ENCODE measurements at regions not wholly inside any gene's neighbourhood (a gene's known extent, or its start where the extent isn't known, plus 50 kb on each side); places are given as distances from the start of the nearest gene placed in this dataset.

GRCh38 chr6:154579046-154579445 lies 68.6 kb upstream of the CNKSR3 start:
- no peak for TF ChIP-seq POLR2A (IDR thresholded peaks at IDR 0.05; ENCODE audit: borderline replicate concordance, extremely low read depth, insufficient read depth, insufficient read length)
- no peak for TF ChIP-seq POLR2AphosphoS5 (IDR thresholded peaks at IDR 0.05; ENCODE audit: low read depth, low read length)
- no peak for TF ChIP-seq ZNF274 (IDR thresholded peaks at IDR 0.05; ENCODE audit: low read depth, low read length)
- no peak for TF ChIP-seq EZH2 (IDR thresholded peaks at IDR 0.05)
- no peak for TF ChIP-seq CTCF (IDR thresholded peaks at IDR 0.05 in 2 of 3, conservative IDR thresholded peaks at IDR 0.05 in 1 of 3; ENCODE audit: borderline replicate concordance in 1 of 3, insufficient read depth in 1 of 3, low read depth in 2 of 3, low read length in 2 of 3)
- TF ChIP-seq JUND (IDR thresholded peaks at IDR 0.05) = no peak
- TF ChIP-seq SIN3A (IDR thresholded peaks at IDR 0.05; ENCODE audit: low read depth) = no peak
- TF ChIP-seq SRF (IDR thresholded peaks at IDR 0.05; ENCODE audit: low read depth) = no peak
- no peak for TF ChIP-seq EZH2phosphoT487 (IDR thresholded peaks at IDR 0.05; ENCODE audit: borderline replicate concordance)
- no peak for TF ChIP-seq RAD21 (IDR thresholded peaks at IDR 0.05; ENCODE audit: low read depth)
- TF ChIP-seq SP1 (IDR thresholded peaks at IDR 0.05; ENCODE audit: low read depth) = no peak
- TF ChIP-seq ELF1 (IDR thresholded peaks at IDR 0.05; ENCODE audit: borderline replicate concordance, low read depth) = no peak
